H9 (cell line): ENCODE measurements at regions not wholly inside any gene's neighbourhood (a gene's known extent, or its start where the extent isn't known, plus 50 kb on each side); places are given as distances from the start of the nearest gene placed in this dataset.

Source experiments
- DNase-seq: peaks from one replicate; pipeline ENCODE4 v3.0.0-alpha.2; 2017
- H2AFZ ChIP-seq: one replicate; pipeline ENCODE4 v1.6.1; 2013; ENCODE audit warnings: mild to moderate bottlenecking, low read length, control low read depth, moderate library complexity
- H2AK5ac ChIP-seq: 2 replicates; pipeline ENCODE4 v1.6.1; 2013; ENCODE audit warnings: low read length, control low read depth, mixed read lengths; ENCODE audit not compliant: insufficient read length
- H2BK120ac ChIP-seq: one replicate; pipeline ENCODE4 v1.6.1; 2013; ENCODE audit warnings: low read depth, mild to moderate bottlenecking, low read length, control low read depth, inconsistent platforms; ENCODE audit not compliant: poor library complexity, severe bottlenecking
- H2BK12ac ChIP-seq: 2 replicates; pipeline ENCODE4 v1.6.1; 2013; ENCODE audit warnings: low read length, control low read depth, mixed read lengths, low read depth; ENCODE audit not compliant: insufficient read length
- H2BK15ac ChIP-seq: 2 replicates; pipeline ENCODE4 v1.6.1; 2013; ENCODE audit warnings: low read depth, low read length, control low read depth
- H2BK20ac ChIP-seq: one replicate; pipeline ENCODE4 v1.6.1; 2013; ENCODE audit warnings: low read depth, mild to moderate bottlenecking, low read length, control low read depth, inconsistent platforms; ENCODE audit not compliant: poor library complexity, severe bottlenecking
- H2BK5ac ChIP-seq: 2 replicates; pipeline ENCODE4 v1.6.1; 2013; ENCODE audit warnings: low read length, control low read depth, mixed read lengths; ENCODE audit not compliant: insufficient read length
- H3K14ac ChIP-seq: 2 replicates; pipeline ENCODE4 v1.6.1; 2013; ENCODE audit warnings: low read length, control low read depth; ENCODE audit not compliant: insufficient read depth
- H3K18ac ChIP-seq: 2 replicates; pipeline ENCODE4 v1.6.1; 2013; ENCODE audit warnings: low read depth, mild to moderate bottlenecking, mixed read lengths, low read length, control low read depth; ENCODE audit not compliant: insufficient read length
- H3K23ac ChIP-seq: 2 replicates; pipeline ENCODE4 v1.6.1; 2013; ENCODE audit warnings: low read length, control low read depth, mixed read lengths, low read depth; ENCODE audit not compliant: insufficient read length
- H3K23me2 ChIP-seq: 2 replicates; pipeline ENCODE4 v1.6.1; 2013; ENCODE audit warnings: low read depth, mild to moderate bottlenecking, mixed read lengths, low read length, control low read depth; ENCODE audit not compliant: insufficient read length, poor library complexity, severe bottlenecking
- H3K27ac ChIP-seq: 2 replicates; pipeline ENCODE4 v1.5.1; 2013; ENCODE audit warnings: low read length, control low read depth, mixed read lengths, low read depth; ENCODE audit not compliant: insufficient read length
- H3K27me3 ChIP-seq: 2 replicates; pipeline ENCODE4 v1.6.1; 2013; ENCODE audit warnings: low read length, control low read depth, inconsistent platforms; ENCODE audit not compliant: insufficient read depth
- H3K4ac ChIP-seq: 2 replicates; pipeline ENCODE4 v1.6.1; 2013; ENCODE audit warnings: low read depth, mild to moderate bottlenecking, control low read depth, inconsistent platforms, low read length, moderate library complexity
- H3K4me1 ChIP-seq: 2 replicates; pipeline ENCODE4 v1.6.1; 2013; ENCODE audit warnings: low read length, control low read depth, inconsistent platforms; ENCODE audit not compliant: insufficient read depth
- H3K4me2 ChIP-seq: 2 replicates; pipeline ENCODE4 v1.6.1; 2013; ENCODE audit warnings: low read length, control low read depth, mixed read lengths; ENCODE audit not compliant: insufficient read length, insufficient read depth
- H3K56ac ChIP-seq: 2 replicates; pipeline ENCODE4 v1.6.1; 2013; ENCODE audit warnings: low read depth, mild to moderate bottlenecking, mixed read lengths, low read length, control low read depth; ENCODE audit not compliant: insufficient read length
- H3K79me1 ChIP-seq: 2 replicates; pipeline ENCODE4 v1.6.1; 2013; ENCODE audit warnings: low read depth, mild to moderate bottlenecking, moderate library complexity, low read length, control low read depth, inconsistent platforms; ENCODE audit not compliant: insufficient read depth, poor library complexity, severe bottlenecking
- H3K79me2 ChIP-seq: 2 replicates; pipeline ENCODE4 v1.6.1; 2013; ENCODE audit warnings: low read length, control low read depth, inconsistent platforms; ENCODE audit not compliant: insufficient read depth
- H3K9ac ChIP-seq: 2 replicates; pipeline ENCODE4 v1.6.1; 2013; ENCODE audit warnings: low read length, control low read depth, mixed read lengths; ENCODE audit not compliant: insufficient read length; ENCODE audit errors: extremely low read depth
- H3K9me3 ChIP-seq: one replicate; pipeline ENCODE4 v1.6.1; 2013; ENCODE audit warnings: low read depth, low read length, inconsistent platforms; ENCODE audit not compliant: control insufficient read depth
- H3T11ph ChIP-seq: one replicate; pipeline ENCODE4 v1.6.1; 2013; ENCODE audit warnings: mild to moderate bottlenecking, low read length, control low read depth, inconsistent platforms
- H4K20me1 ChIP-seq: one replicate; pipeline ENCODE4 v1.6.1; 2013; ENCODE audit not compliant: control insufficient read depth, insufficient read length, insufficient read depth
- H4K5ac ChIP-seq: 2 replicates; pipeline ENCODE4 v1.6.1; 2013; ENCODE audit warnings: low read depth, mild to moderate bottlenecking, mixed read lengths, low read length, control low read depth; ENCODE audit not compliant: insufficient read length
- H4K8ac ChIP-seq: replicated peaks from 2 replicates; pipeline ENCODE4 v1.6.1; 2013; ENCODE audit warnings: low read length, control low read depth, mixed read lengths, low read depth; ENCODE audit not compliant: insufficient read length
- H4K91ac ChIP-seq: 2 replicates; pipeline ENCODE4 v1.6.1; 2013; ENCODE audit warnings: low read depth, mild to moderate bottlenecking, moderate library complexity, mixed read lengths, low read length, control low read depth; ENCODE audit not compliant: insufficient read length
- H3K27ac Mint-ChIP-seq, 3 experiments: 2 replicates in 2 of 3; 3 replicates in 1 of 3; pipeline ENCODE4 v1.8.0; 2020 to 2021; ENCODE audit warnings: mixed read lengths in 3 of 3, mild to moderate bottlenecking in 1 of 3, moderate library complexity in 1 of 3
- H3K27me3 Mint-ChIP-seq: 2 replicates; pipeline ENCODE4 v1.8.0; 2021; ENCODE audit warnings: low read depth, mild to moderate bottlenecking, moderate library complexity, mixed read lengths
- H3K36me3 Mint-ChIP-seq, 3 experiments: 2 replicates in 2 of 3; 3 replicates in 1 of 3; pipeline ENCODE4 v1.8.0; 2020 to 2021; ENCODE audit warnings: low read depth in 3 of 3, mixed read lengths in 3 of 3; ENCODE audit not compliant: insufficient read depth in 1 of 3
- H3K4me1 Mint-ChIP-seq, 2 experiments: 2 replicates each; pipeline ENCODE4 v1.8.0; 2020; ENCODE audit warnings: mixed read lengths in 2 of 2
- H3K4me3 Mint-ChIP-seq, 2 experiments: 2 replicates in 1 of 2; 3 replicates in 1 of 2; pipeline ENCODE4 v1.8.0; 2020 to 2021; ENCODE audit warnings: mild to moderate bottlenecking in 2 of 2, mixed read lengths in 2 of 2, moderate library complexity in 1 of 2
- H3K9me3 Mint-ChIP-seq, 2 experiments: 2 replicates in 1 of 2; 3 replicates in 1 of 2; pipeline ENCODE4 v1.8.0; 2020; ENCODE audit warnings: mild to moderate bottlenecking in 2 of 2, mixed read lengths in 2 of 2, moderate library complexity in 1 of 2
- WGBS: extraction: QIAGEN DNeasy Blood & Tissue Kit; methylation state at CpG from one replicate; pipeline ENCODE4 v1.1.7; 2013; ENCODE audit warnings: missing lambda C conversion rate, low lambda C conversion rate, mixed read lengths; ENCODE audit not compliant: insufficient read length; ENCODE audit errors: extremely low coverage; 5-methylcytosine and 5-hydroxymethylcytosine counted together
- TF ChIP-seq, protein P1 (sequence below): fragments of 200-600 bp; sonication (generic); conservative IDR thresholded peaks from 3 replicates; pipeline ENCODE4 v1.8.0; 2021; ENCODE audit warnings: antibody characterized with exemption, mild to moderate bottlenecking

GRCh38 chr2:2825062-2825461 lies 494.0 kb upstream of the MYT1L start:
- no peaks in the 10 kb centered on the region for H3K4me1 Mint-ChIP-seq

More at GRCh38 chr2:2825062-2825461, 494.0 kb upstream of the MYT1L start:
- no peak overlapping the region for H3K23ac ChIP-seq
- H3K27ac ChIP-seq: no peak overlapping the region
- H3K27me3 ChIP-seq: no peaks in the 10 kb centered on the region
- Mint-ChIP-seq H3K36me3 (peaks cover 0 to 4% (median 3%) of the 10 kb centered on the region in 3 experiments; a peak in 2 of 7 replicates), H3K27me3 (no peaks in the 10 kb centered on the region; the same call in none of the 2 replicates), H3K27ac (no peak overlapping the region; a peak in 1 of 7 replicates), H3K9me3 (peaks cover 11 to 26% of the 10 kb centered on the region in 2 experiments), H3K4me3 (no peak overlapping the region)
- no peak overlapping the region for H2BK12ac ChIP-seq
- H3K9me3 ChIP-seq: no peaks in the 10 kb centered on the region
- no peak overlapping the region for H3T11ph ChIP-seq
- TF ChIP-seq, protein P1, sequence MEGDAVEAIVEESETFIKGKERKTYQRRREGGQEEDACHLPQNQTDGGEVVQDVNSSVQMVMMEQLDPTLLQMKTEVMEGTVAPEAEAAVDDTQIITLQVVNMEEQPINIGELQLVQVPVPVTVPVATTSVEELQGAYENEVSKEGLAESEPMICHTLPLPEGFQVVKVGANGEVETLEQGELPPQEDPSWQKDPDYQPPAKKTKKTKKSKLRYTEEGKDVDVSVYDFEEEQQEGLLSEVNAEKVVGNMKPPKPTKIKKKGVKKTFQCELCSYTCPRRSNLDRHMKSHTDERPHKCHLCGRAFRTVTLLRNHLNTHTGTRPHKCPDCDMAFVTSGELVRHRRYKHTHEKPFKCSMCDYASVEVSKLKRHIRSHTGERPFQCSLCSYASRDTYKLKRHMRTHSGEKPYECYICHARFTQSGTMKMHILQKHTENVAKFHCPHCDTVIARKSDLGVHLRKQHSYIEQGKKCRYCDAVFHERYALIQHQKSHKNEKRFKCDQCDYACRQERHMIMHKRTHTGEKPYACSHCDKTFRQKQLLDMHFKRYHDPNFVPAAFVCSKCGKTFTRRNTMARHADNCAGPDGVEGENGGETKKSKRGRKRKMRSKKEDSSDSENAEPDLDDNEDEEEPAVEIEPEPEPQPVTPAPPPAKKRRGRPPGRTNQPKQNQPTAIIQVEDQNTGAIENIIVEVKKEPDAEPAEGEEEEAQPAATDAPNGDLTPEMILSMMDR: no peak
- no peak overlapping the region for H4K91ac ChIP-seq
- H2BK15ac ChIP-seq: no peak overlapping the region
- H2BK120ac ChIP-seq: no peak overlapping the region
- H2BK20ac ChIP-seq: no peak overlapping the region
- H4K20me1 ChIP-seq: no peaks in the 10 kb centered on the region
- no peaks in the 10 kb centered on the region for H3K4me1 ChIP-seq
- no peak overlapping the region for H2AFZ ChIP-seq
- H3K4ac ChIP-seq: no peak overlapping the region
- H3K79me1 ChIP-seq: no peaks in the 10 kb centered on the region
- no CpG with 5 or more reads among the region's 9 CpGs for WGBS
- H4K8ac ChIP-seq: peak overlapping the region; percentile 92
- no peak overlapping the region for H2AK5ac ChIP-seq
- no peak overlapping the region for H3K18ac ChIP-seq
- no peak overlapping the region for H3K4me2 ChIP-seq
- H3K23me2 ChIP-seq: no peaks in the 10 kb centered on the region
- no peak overlapping the region for H4K5ac ChIP-seq
- no peak overlapping the region for H3K14ac ChIP-seq
- no peaks in the 10 kb centered on the region for H3K79me2 ChIP-seq
- no peak overlapping the region for H2BK5ac ChIP-seq
- no peak for DNase-seq
- H3K9ac ChIP-seq: no peak overlapping the region
- H3K56ac ChIP-seq: no peak overlapping the region
